ENCODE measurements at regions not wholly inside any gene's neighbourhood (a gene's known extent, or its start where the extent isn't known, plus 50 kb on each side); places are given as distances from the start of the nearest gene placed in this dataset.
"Not testable (repeated sequence)": the region's sequence is repeated elsewhere in the genome, so short reads cannot be mapped to it uniquely, and the experiment has no call there.

DNA sequence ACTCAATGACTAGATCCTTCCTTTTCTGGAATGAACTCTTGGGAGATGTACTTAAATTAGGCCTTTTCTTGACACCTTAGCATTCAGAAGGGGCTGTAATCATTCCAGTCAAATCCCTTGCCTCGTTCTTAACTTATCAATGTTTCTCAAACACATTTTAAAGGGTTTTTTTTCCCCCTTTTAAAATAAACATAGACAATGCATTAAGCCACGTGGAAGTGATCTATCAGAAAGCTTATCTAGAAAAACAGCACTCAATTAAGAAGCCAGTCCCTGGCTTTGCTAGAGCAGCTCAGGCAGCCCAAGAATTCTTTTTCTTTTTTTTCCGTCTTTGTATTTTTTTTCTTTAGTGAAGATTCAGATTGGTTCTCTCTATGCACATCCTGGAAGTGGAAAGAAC, 118.2 kb downstream of the PCDH7 start:
- DNase-seq, result no peak

DNA sequence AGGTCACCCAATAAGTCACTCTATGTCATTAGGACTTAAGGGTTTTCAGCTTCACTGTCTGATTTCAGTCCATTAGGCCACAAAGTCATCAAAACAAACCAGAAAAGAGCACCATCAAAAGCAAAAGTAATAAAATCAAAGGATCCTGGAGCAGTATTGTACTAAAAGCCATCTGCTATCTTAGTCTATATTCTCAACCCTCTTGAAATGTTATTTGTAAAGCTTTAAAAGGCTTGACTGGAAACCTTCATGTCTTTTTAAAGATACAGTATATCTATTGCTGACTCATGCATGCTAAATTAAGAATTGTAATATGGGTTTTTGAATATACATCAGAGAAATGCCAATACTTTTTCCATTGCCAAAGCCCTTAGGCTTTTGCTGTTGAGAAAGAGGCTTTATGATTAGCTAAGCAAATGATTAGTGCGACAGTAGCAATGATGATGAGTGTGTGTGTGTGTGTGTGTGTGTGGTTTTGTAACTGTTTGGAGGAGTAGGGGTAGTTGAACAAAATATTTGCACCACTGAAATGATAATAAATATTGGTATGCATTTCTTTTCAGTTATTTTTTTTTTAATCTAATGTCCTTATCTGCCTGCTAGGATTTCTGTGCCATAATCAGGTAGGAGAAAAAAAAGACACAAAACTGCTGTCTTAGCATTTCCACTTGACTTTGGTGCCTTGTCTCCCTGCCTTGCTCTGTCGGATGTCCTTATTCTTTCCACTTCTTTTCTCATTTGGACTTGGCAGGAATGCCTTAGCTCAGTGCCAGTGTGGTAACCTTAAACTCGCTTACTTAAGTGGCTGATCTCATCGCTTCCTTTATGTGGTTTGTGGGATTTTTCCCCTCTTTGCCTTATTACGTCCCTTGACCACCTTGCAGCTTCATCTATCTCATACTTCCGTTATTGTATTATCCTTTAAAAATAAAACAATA, 119.7 kb downstream of the PCDH7 start:
- no peak for DNase-seq

DNA sequence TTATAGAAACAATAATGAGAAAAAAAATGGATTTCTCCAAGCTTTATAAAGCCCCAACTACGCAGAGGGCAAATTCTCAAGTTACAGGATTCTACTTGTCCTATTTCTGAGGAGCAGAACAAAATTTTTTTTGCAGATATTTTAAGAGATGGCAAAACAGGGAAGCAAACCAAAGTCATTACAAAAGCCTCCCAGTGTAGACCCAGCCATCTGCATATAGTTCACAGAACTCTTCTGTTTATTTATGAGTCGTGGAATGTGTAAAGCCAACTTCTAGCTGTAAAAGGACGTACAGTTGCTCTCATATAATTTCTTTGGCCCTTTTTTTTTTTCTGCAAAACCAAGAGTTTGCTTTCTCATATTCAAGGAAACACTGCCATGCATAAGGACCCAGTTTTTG, 120.4 kb downstream of the PCDH7 start:
- no peak for DNase-seq

DNA sequence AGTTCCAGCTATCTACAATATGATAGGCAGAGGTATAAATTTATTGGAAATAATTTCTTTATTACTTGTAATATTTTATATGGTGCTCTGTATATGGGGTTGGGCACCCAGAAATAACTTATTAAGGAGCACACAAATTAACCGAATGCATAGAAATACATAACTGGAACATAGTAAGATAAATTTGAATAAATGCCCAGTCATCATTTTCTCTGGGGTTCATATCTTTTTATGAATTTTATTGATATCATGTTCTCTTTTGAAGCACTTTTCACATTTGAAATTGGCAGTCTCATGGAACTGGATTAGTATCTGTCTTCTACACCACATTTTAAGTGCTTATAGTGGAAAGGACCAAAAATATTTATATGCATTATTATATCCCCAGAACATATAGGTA, 122.0 kb downstream of the PCDH7 start:
- DNase-seq, result no peak

DNA sequence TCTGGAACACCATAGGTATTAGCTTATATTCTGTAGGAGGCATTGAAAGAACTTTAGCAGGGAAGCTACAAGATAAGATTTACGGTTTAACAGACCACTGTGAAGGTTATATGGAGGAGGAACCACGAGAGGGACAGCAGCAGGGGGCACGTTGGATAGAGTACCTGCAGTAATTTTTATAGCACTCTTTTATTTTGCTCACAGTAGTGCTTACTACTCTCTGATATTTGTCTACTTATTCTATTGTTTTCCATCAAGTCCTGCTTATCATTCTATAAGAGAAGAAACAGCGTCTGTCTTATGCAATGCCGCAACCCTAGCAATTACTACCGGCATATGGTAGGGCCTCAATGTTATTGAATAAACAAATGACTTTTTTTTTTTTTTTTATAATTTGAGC, 122.5 kb downstream of the PCDH7 start:
- DNase-seq, result no peak

DNA sequence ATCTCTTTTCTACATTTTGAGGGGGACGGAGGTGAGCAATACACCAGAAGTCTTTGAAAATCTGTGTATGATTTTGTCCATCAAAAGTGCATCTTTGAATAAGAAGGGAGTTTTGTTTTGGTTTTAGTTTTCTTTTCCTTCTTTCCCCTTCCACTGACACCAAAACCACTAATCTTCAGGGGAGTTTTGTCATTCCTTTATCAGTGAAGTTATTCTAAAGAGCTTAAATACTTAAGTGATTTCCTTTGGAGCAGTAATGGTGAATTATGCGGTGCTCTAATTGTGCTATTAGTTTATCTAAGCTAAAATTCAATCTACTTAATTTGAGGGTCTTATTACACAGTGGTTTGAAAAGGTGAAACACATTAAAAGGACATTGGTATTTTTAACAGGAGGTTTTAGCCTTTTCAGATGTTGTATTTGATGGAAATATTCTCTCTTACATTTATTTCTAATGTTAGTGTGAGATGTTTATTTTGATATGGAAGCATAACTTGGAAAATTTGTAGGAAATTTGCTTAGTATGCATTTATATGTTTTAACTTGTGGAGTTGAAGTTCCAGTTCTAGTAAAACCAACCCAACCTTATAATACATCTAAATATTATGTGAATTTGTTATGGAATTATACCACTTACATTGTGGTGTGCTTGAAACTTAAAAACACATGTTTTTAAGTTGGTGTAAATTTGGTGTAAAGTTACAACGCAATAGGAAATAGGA, 124.9 kb downstream of the PCDH7 start:
- DNase-seq, result no peak

DNA sequence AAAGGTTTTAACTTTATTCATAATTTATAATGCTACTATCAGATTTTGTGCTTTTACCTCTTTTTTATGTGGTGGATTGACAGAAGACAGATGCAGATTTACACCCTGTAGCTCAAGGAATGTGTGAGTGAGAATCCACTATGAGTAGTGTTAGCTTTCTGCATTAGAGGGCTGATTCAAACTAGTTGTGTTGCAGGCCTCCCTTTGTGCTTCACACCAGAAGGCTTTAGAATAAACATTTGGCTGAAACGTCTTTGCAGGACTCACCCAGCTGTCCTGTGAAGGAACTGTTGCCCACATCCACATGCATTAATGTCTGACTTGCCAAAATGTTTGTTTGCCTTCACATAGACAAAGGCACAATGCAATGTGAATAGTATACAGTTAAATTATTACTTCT, 127.0 kb downstream of the PCDH7 start:
- DNase-seq, result no peak

DNA sequence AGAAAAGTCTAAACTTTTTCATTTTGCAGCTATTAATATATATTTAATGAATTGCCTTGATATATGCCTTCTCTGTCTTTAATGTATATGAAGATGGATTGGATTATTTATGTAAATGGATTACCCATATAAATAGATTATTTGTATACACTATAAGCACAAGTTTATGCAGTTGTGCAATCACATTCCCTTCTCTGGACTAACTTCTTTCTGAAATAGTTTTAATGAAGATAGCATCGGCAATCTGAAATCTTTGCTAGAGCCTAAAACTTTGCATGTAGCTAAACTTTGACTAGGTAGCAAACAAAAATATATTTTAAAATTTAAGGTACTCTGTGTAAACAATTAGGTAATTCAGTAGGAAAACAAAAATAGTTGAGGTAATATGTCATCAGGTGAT, 127.8 kb downstream of the PCDH7 start:
- no peak for DNase-seq

DNA sequence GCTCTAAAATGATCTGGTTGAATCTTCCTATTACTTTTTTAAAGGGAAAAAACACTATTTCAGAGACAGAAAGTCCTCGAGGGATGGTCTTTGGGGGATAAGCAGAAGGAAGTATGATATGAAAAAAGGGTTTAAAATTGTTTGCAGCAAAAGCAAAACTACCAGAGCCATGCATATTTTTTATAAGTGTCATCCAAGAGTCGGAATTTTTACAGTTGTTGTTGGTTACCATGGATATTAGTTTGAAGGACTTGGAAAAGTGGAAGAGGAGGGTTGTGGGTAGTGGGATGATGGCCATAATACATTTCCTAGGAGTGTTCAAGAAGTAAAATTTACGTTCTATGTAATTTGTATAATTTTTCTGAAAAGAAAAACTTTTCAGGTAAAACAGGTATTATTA, 134.4 kb downstream of the PCDH7 start:
- no peak for DNase-seq

DNA sequence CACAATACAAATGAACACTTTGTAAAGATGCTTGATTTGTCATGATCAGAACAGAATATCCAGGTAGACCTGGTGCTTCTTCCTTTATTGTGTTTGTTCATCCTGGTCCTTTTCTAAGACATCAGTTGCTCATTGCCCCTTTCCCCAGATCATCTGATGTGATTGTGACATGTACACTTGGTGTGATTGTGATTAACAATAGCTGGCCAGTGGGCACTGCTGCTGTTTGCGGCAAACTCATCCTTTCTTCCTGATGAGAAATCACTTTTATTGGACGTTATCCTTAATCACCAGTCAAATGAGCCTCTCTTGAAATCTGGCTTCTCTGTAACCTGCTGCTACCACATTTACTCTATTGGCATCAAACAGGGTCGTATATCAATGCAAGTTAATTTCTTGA, 135.1 kb downstream of the PCDH7 start:
- DNase-seq, result no peak

DNA sequence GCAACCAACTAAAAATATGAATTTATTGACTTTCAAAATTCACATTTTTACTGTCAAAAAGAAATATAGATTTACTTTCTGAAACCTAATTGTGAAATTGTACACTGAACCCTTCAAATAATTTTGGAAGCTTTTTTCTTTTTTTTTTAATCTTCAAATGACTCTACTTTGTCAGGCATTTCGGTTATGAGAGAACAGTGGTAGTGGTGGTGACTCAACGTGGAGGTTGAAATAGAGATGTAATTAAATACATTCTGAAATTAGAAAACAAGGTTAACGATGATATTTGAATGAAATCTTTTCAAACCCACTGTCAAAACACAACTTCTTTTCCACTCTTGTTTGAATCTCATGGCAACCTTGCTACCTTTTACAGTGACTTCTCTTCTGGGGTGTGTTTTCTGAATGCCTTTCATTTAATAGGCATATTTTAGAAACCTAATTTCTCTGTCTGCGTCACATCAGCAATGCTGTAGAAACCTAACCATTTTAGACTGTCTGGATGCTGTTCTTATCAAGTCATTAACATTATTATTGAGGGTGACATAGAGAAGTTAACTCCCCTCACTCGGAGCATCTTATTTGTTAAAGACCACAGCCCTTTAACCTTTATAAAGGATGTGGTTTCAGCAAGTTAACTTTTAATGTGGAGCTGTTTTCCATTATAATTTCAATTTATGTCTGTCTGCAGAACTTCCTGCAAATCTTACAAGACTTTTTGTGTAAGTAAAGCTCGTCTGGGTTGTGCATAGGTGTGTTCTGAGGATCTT, 136.8 kb downstream of the PCDH7 start:
- no peak for DNase-seq

DNA sequence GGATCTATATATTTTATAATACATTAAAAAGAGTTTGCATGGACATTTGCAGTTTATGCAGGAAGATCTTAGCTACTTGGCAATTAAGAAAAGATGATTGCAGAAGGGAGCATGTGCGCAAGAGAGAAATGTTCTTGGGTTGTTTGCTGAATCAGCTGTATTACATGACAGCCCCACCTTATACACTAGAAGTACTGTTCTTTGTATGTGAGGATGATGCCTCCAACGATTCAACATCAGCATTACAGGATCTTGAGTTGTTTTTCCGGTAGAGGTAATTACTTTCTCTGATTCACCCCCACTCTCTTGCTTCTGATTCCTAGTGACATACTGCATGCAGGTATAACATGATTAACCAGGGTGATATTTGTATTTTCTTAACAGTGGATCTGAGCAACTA, 140.8 kb downstream of the PCDH7 start:
- DNase-seq, result no peak

DNA sequence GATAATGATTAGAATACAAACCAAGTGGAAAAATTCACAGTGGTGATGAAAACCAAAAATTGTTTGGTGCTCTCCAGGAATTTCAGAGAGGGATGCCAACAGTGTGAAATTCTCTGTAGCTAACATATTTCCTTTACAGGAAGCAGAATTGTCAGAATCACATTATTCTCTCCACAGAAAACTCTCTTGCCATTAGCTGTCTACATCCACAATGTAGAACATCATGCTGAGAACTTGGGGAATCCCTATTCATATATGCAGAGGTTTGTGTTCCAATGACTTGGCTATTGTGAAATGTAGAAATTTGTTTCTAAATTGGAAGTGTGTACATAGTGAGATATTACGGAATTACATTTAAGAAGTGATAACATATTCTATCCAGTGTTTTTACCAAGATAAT, 142.0 kb downstream of the PCDH7 start:
- DNase-seq, result no peak

DNA sequence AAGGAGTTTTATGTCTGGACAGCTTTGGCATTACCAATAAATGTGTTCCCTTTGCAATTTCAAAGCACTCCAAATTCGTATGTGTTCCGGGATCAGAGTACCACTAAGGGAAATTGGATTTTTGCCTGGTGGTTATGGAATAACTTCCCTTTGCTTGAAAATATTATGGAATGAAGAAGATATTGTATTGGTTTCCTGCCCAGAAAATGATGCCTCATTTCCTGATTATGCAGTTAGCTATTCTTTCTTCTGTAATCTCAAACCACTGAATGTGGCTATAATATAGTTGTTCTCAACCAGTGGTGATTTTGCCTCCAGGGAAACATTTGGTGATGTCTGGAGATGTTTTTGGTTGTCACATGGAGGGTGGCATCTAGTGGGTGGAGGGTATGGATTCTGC, 142.9 kb downstream of the PCDH7 start:
- no peak for DNase-seq

DNA sequence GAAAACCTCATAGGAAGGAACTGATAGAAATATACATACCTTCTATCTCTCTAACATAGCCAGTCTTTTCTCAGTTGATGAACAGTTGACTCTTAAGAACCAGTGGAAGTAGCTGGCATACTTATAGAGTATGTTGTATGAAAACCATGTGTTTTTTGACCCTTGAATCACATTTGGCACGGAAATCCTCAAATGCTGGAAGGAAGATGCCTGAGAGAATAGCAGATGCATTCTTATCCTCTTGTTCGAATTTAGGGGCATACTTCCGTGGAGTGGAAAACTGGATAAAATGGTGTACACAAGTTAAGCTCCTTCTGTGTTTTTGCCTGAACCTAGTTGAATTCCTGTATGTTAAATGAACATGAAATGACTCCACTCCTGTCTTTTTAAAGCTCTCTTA, 145.5 kb downstream of the PCDH7 start:
- no peak for DNase-seq

DNA sequence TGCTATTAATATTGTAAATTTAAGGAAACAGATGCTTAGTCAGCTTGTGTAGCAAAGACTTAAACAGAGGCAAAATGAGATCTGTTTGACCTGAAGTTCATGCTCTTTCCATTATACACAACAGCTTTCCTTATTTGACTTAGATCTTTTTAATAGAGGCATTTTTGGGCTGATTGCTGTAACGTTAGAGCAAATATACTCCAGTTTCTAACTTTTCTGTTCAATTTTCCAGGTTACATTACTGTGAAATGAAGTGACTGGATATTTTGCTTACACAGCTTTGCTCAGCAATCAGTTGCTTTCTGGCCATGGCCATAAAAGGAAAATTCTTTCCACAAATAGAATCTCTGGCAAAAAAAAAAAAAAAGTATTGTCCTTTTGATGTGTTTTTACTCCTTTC, 146.2 kb downstream of the PCDH7 start:
- no peak for DNase-seq

DNA sequence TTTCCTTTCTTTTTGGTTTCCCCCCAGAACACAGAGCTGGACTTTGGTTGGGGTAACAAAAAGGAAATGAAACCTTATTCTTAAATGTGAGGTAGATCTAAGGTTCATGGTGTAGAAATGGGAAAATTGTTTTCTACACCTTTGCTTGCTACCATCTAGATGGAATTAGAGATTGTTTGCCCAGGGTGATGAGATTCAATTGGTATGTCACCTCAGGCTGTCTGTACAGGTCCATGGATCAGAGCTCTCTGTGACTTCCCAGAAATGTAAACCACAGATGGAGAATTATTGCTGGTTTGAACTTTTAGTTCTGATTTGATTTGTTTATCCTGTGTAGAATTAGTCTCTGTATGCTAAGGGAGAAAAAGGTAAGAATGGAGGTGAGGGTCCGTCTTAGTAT, 146.7 kb downstream of the PCDH7 start:
- no peak for DNase-seq

DNA sequence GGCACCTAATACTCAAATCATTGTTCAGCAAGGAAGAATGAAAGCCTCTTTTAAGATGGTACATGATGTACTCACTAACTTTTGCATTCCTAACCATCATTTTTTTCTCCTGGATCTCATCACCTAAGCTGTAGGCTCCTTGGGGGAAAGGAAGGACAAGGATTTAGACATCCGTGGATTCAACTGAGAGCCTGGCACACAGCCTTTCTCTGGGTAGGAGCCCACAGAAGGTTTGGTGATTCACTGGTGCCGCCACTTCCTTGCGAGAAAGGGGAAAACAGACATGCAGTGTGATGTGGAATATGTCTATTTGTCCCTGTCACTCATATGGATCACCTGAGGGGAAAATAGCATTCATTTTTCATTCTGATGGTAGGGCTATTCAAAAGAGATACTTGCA, 147.3 kb downstream of the PCDH7 start:
- no peak for DNase-seq

DNA sequence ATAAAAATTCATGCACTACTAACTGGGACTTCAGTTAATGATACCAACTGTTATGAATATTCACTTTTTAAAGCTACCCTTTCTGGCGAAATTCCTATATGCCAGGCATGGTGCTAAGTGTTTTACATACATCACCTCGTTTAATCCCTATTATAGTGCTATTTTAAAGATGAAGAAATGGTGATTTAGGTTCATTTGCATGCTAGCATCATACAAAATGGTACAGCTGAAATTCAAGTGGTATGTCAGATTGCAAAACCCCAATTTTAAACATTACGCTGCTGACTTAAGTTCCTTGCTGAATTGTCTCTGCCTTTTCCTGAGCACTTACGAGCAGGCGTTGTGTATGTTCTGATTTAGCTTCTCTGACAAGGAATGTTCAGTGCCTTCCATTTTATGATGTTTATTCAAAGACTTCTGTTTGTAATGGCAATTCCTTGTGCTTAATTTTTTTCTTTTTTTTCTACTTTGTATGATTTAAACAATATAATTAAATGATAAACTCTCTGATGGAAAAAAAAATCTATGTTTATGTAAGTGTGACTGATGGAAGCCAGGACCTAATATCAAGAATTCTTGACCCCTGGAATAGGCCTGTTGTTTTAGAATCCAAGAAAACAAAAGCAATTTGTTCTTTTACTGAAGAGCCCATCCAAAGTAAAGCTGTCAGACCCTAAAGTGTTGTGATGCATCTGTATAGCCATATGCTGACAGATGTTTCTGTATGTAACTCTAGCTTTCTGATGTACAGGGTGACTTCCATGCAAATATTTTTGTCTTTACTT, 148.1 kb downstream of the PCDH7 start:
- no peak for DNase-seq

DNA sequence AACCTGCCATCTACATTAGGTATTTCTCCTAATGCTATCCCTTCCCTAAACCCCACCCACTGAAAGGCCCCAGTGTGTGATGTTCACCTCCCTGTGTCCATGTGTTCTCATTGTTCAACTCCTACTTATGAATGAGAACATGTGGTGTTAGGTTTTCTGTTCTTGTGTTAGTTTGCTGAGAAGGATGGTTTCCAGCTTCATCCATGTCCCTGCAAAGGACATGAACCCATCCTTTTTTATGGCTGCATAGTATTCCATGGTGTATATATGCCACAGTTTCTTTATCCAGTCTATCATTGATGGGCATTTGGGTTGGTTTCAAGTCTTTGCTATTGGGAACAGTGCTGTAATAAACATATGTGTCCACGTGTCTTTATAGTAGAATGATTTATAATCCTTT, 149.2 kb downstream of the PCDH7 start:
- DNase-seq, result not testable (repeated sequence)

DNA sequence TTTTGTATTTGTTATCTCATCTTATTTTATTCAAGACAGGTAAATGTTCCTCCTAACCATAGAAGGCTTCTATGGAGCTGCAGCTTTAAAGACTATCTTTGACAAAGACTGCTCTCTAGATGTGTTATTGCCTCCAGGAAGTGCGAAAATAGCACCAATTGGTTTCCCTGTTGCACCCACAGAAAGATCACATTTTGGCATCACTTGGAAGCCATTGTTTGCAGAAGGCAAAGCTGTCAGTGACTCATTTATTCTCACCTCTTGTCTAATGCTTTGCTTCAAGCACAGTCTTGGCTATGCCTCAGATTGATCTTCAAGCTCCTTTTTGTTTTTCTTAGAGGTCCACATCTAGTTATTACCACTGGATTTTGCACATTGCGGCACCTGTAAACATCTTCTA, 150.3 kb downstream of the PCDH7 start:
- DNase-seq, result no peak

DNA sequence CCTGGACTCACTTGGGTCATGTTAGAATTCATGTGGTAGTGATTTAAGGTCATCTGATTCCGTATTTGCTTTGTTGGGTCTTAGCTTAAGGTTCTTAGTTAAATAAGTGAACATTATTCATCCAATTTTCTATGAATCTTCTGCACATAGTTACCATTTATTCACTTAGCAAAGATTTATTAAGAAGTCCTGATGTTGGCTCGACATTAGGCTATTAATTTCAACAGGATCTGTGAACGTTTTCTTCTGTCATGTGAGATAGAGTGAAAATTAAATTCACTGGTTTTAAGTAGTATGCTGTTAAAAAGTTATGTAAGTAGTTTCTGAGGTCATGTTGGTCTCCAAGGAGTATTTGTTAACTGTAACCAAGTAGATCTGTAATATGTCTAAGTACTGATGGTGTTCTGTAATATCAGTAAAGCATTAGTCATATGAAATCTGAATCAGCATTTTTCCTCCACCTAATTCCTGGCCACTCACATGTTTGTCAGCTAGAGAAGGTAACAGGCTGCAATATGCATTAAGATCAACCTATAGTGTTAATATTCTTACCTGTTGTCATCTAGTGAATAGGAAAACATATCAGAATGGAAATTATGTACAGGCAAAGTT, 155.6 kb downstream of the PCDH7 start:
- DNase-seq, result no peak
